LNCaP clone FGC (cell line): ENCODE measurements at regions not wholly inside any gene's neighbourhood (a gene's known extent, or its start where the extent isn't known, plus 50 kb on each side); places are given as distances from the start of the nearest gene placed in this dataset.

Source experiments
- DNase-seq: peaks from one replicate; pipeline ENCODE4 v3.0.0-alpha.2; 2011; ENCODE audit warnings: low read depth
- H3K4me3 ChIP-seq: 2 replicates; pipeline ENCODE4 v1.5.1; 2011; ENCODE audit warnings: mild to moderate bottlenecking, low read depth, low read length, control low read depth
- TF ChIP-seq, protein P1 (sequence below): IDR thresholded peaks from 2 replicates; pipeline ENCODE4 v1.5.1; 2012; ENCODE audit warnings: mild to moderate bottlenecking; ENCODE audit not compliant: control insufficient read depth, insufficient read depth; ENCODE audit errors: extremely low read depth

DNA sequence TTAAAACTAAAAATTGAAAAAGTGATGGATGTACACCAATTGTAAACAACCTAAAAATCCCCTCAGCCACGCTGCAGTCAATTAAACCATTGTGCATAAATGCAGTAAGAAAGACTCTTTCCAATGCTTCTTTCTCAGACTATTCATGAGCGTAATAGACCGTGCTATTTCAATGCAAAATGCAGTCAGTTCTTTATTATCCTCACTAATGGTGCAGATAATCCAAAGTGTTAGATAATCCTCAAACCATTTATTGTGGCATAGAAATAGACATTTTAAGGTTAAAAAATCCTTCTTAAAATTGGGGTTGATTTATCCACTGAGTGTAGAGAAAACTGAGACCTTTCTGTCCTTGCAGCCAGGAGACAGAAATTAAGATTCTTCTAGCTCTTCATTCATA lies 1862.8 kb downstream of the EFNA5 start:
- no peak for DNase-seq
- TF ChIP-seq, protein P1, sequence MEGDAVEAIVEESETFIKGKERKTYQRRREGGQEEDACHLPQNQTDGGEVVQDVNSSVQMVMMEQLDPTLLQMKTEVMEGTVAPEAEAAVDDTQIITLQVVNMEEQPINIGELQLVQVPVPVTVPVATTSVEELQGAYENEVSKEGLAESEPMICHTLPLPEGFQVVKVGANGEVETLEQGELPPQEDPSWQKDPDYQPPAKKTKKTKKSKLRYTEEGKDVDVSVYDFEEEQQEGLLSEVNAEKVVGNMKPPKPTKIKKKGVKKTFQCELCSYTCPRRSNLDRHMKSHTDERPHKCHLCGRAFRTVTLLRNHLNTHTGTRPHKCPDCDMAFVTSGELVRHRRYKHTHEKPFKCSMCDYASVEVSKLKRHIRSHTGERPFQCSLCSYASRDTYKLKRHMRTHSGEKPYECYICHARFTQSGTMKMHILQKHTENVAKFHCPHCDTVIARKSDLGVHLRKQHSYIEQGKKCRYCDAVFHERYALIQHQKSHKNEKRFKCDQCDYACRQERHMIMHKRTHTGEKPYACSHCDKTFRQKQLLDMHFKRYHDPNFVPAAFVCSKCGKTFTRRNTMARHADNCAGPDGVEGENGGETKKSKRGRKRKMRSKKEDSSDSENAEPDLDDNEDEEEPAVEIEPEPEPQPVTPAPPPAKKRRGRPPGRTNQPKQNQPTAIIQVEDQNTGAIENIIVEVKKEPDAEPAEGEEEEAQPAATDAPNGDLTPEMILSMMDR = no peak
- no peak overlapping the region for H3K4me3 ChIP-seq

DNA sequence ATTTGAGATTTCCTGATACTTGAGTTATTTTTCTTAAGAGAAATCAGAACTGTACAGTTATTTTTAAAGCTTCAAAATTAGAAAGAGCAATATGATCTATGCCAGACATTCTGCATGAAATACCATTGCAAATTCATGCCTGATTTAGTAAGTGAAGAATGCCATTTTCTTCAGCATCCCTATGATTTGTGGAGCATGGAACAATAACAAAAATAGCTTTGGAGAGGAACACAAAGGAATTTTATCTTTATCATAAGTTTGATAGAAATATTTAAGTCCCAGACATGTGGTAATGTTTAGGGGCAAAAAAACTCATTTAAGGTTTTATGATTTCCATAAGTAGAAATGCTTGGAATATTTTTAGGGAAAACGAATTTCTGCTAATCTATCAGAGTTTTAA lies 1863.4 kb downstream of the EFNA5 start:
- TF ChIP-seq, protein P1 = no peak
- no peak overlapping the region for H3K4me3 ChIP-seq
- DNase-seq = no peak

GRCh38 chr5:105806596-105806995 lies 1864.1 kb downstream of the EFNA5 start:
- no peak overlapping the region for H3K4me3 ChIP-seq
- TF ChIP-seq, protein P1 = no peak
- no peak for DNase-seq

DNA sequence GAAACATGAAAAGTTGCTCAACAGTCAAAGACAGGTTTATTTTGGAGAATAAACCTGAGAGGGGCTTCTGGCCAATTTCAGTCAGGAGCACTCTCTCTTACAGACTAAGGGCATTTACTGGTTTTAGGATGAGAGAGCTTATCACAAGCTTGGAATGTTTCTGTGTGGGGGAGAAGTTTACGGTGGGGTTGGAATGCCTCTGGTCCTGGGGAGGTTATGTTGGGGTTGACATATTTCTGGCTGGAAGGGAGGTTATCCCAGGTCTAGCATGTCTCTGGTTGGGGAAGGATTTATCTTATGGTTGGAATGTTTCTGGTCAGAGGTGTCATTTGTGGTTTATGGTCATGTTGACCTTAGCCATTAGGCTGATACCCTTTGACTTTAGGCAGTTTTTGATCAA lies 1867.3 kb downstream of the EFNA5 start:
- DNase-seq = no peak
- TF ChIP-seq, protein P1 = no peak
- H3K4me3 ChIP-seq = no peak overlapping the region

GRCh38 chr5:105794578-105794977 lies 1876.2 kb downstream of the EFNA5 start:
- no peak for DNase-seq
- TF ChIP-seq, protein P1 = no peak
- H3K4me3 ChIP-seq = no peak overlapping the region

DNA sequence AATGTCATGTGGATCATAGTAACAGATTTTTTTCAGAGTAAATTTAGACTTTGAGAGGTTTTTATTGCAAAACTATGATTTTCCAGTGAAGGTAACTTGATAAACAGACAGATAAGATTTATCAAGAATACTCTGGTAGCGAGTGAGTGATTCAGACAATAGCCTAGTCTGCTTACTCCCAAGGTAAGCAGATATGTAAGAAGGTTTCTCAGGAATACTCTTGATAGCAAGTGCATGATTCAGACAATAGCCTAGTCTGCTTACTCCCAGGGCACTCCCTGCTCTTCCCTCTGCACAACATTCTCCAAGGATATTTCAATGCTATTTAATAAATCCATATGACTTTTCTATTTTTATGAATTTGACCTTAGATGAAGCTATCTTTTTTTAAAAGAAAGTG lies 1881.5 kb downstream of the EFNA5 start:
- TF ChIP-seq, protein P1 = no peak
- DNase-seq = no peak

GRCh38 chr5:105783811-105784210 lies 1886.9 kb downstream of the EFNA5 start:
- no peak overlapping the region for H3K4me3 ChIP-seq
- TF ChIP-seq, protein P1 = no peak
- no peak for DNase-seq

More for the DNA sequence above, 1881.5 kb downstream of the EFNA5 start:
- H3K4me3 ChIP-seq = no peak overlapping the region
